B cell (primary cell): ENCODE measurements at regions not wholly inside any gene's neighbourhood (a gene's known extent, or its start where the extent isn't known, plus 50 kb on each side); places are given as distances from the start of the nearest gene placed in this dataset.

ENCODE experiments used
- ATAC-seq: fragments of 200-7000 bp; cut with Tn5 transposase; one replicate; pipeline ENCODE4 v1.10.0; 2021; ENCODE audit warnings: low read depth, mild to moderate bottlenecking, moderate number of reproducible peaks, moderate library complexity
- CTCF ChIA-PET: fragments of 350-600 bp; sonication (Branson Sonifier 250); formaldehyde crosslinking; loops from one replicate; lab custom pipeline; 2021; ENCODE audit warnings: antibody characterized with exemption, inconsistent platforms; lab: Charles Lee
- POLR2A ChIA-PET: fragments of 350-600 bp; sonication (Branson Sonifier 250); formaldehyde crosslinking; loops from one replicate; lab custom pipeline; 2021; ENCODE audit warnings: antibody characterized with exemption; lab: Charles Lee
- DNase-seq: peaks from one replicate; pipeline ENCODE4 v3.0.0; 2013
- H2AFZ ChIP-seq: 2 replicates; pipeline ENCODE4 v1.6.1; 2012; ENCODE audit warnings: mild to moderate bottlenecking, low read depth, low read length; ENCODE audit not compliant: insufficient read depth, poor library complexity, severe bottlenecking
- H3K27ac ChIP-seq, 2 donors: 1 replicate in 1 of 2; 2 replicates in 1 of 2; pipeline ENCODE4 v1.5.1; 2012 to 2013; ENCODE audit warnings: low read length in 2 of 2, mild to moderate bottlenecking in 2 of 2, moderate library complexity in 1 of 2
- H3K27me3 ChIP-seq, 4 experiments: fragments of 200-600 bp in 1 of 4; sonication (generic) in 1 of 4; replicated peaks in 1 of 4; 1 replicate in 2 of 4; 2 replicates in 2 of 4; pipeline versions ENCODE4 v1.6.1 to v1.7.0; 2013 to 2016; ENCODE audit warnings: low read length in 3 of 4, mild to moderate bottlenecking in 2 of 4, mixed read lengths in 1 of 4, moderate library complexity in 1 of 4; ENCODE audit not compliant: insufficient read depth in 4 of 4, control insufficient read depth in 3 of 4; ENCODE audit errors: control extremely low read depth in 1 of 4
- H3K36me3 ChIP-seq, 2 experiments: replicated peaks in 1 of 2; 1 replicate in 1 of 2; 2 replicates in 1 of 2; pipeline versions ENCODE4 v1.6.1 to v1.7.1; 2013; ENCODE audit warnings: low read length in 1 of 2; ENCODE audit not compliant: insufficient read depth in 2 of 2, control insufficient read depth in 1 of 2; ENCODE audit errors: control extremely low read depth in 1 of 2, extremely low read depth in 1 of 2
- H3K4me1 ChIP-seq, 2 donors: fragments of 200-600 bp in 1 of 2; sonication (generic) in 1 of 2; 1 replicate in 1 of 2; 2 replicates in 1 of 2; pipeline versions ENCODE4 v1.5.1 to v1.6.1; 2013 to 2017; ENCODE audit warnings: low read length in 2 of 2; ENCODE audit not compliant: control insufficient read depth in 2 of 2, insufficient read depth in 2 of 2
- H3K4me2 ChIP-seq: replicated peaks from 2 replicates; pipeline ENCODE3; 2012; ENCODE audit warnings: mild to moderate bottlenecking, low read depth, low read length; ENCODE audit not compliant: poor library complexity, severe bottlenecking
- H3K4me3 ChIP-seq, 5 experiments: fragments of 200-600 bp in 1 of 5; sonication (generic) in 1 of 5; 1 replicate in 3 of 5; 2 replicates in 2 of 5; pipeline versions ENCODE4 v1.5.1 to v1.7.0; 2011 to 2016; ENCODE audit warnings: low read length in 4 of 5, mild to moderate bottlenecking in 4 of 5, low read depth in 2 of 5, control low read depth in 1 of 5, moderate library complexity in 1 of 5; ENCODE audit not compliant: insufficient read depth in 1 of 5; ENCODE audit errors: control extremely low read depth in 1 of 5, extremely low read depth in 1 of 5
- H3K79me2 ChIP-seq: fragments of 200-600 bp; sonication (generic); one replicate; pipeline ENCODE4 v1.6.0; 2016; ENCODE audit warnings: low read length; ENCODE audit not compliant: control insufficient read depth, insufficient read depth
- H3K9ac ChIP-seq: fragments of 200-600 bp; sonication (generic); 2 replicates; pipeline ENCODE4 v1.6.1; 2017; ENCODE audit warnings: mild to moderate bottlenecking, low read length, moderate library complexity
- H3K9me3 ChIP-seq, 3 donors: one replicate each; pipeline versions ENCODE4 v1.6.1 to v1.7.1; 2013; ENCODE audit warnings: low read length in 2 of 3; ENCODE audit not compliant: control insufficient read depth in 2 of 3, insufficient read depth in 1 of 3; ENCODE audit errors: control extremely low read depth in 1 of 3
- H4K20me1 ChIP-seq: 2 replicates; pipeline ENCODE4 v1.6.0; 2012; ENCODE audit warnings: mild to moderate bottlenecking, low read length; ENCODE audit not compliant: insufficient read depth, control insufficient read depth, poor library complexity, severe bottlenecking
- H3K27ac Mint-ChIP-seq: one replicate; pipeline ENCODE4 v1.8.0; 2021; ENCODE audit warnings: mixed read lengths
- H3K27me3 Mint-ChIP-seq: one replicate; pipeline ENCODE4 v1.8.0; 2021; ENCODE audit warnings: mixed read lengths
- H3K4me1 Mint-ChIP-seq: one replicate; pipeline ENCODE4 v1.8.0; 2021; ENCODE audit warnings: mixed read lengths
- H3K4me3 Mint-ChIP-seq: one replicate; pipeline ENCODE4 v1.8.0; 2021; ENCODE audit warnings: mixed read lengths
- H3K9me3 Mint-ChIP-seq: one replicate; pipeline ENCODE4 v1.8.0; 2022; ENCODE audit warnings: mixed read lengths; ENCODE audit not compliant: insufficient read depth
- EZH2 ChIP-seq: IDR thresholded peaks from 2 replicates; pipeline ENCODE4 v1.6.1; 2012; ENCODE audit warnings: borderline replicate concordance, low read depth, mild to moderate bottlenecking, moderate library complexity, low read length; ENCODE audit not compliant: insufficient read depth, poor library complexity, severe bottlenecking
- WGBS: methylation state at CpG from one replicate; pipeline ENCODE4 v1.1.5; 2013; ENCODE audit warnings: missing lambda C conversion rate; ENCODE audit not compliant: insufficient coverage; 5-methylcytosine and 5-hydroxymethylcytosine counted together
- intact Hi-C: fragments of 100-400 bp; cut with micrococcal nuclease; formaldehyde crosslinking; loops from one replicate; pipeline ENCODE4 v1.10.0; 2022
- TF ChIP-seq, protein P1 (sequence below): fragments of 200-600 bp; IDR thresholded peaks from one replicate; pipeline ENCODE4 v1.8.0; 2022; ENCODE audit warnings: antibody characterized with exemption, mild to moderate bottlenecking

DNA sequence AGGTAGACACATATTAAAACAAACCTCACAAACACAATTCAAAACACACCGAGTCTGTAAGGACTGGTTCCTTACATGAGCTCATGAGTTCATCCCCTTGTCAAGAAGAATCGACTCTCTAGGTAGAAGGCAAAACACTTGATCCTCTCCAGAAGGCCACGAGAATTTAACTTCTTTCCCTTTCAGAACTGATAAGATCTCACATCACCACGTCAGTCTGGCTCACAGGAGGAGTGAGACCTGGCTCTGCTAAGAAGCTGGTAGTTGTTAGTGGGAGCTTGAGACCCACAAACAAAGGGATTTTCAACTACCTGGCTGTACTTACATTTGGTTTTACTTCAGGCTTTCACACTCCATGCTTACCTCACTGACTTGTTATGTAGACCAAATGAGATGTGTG, 459.2 kb downstream of the ARHGEF28 start:
- POLR2A ChIA-PET, result no interaction called here
- Mint-ChIP-seq H3K4me1 (no peaks in the 10 kb centered on the region), H3K27ac (no peak overlapping the region), H3K4me3 (no peak overlapping the region), H3K27me3 (peaks cover 11% of the 10 kb centered on the region), H3K9me3 (no peaks in the 10 kb centered on the region)
- Histone ChIP-seq H2AFZ (no peak overlapping the region), H3K4me3 (no peak overlapping the region), H3K4me2 (no peak overlapping the region), H3K36me3 (no peaks in the 10 kb centered on the region), H3K4me1 (no peaks in the 10 kb centered on the region), H4K20me1 (no peaks in the 10 kb centered on the region), H3K79me2 (no peaks in the 10 kb centered on the region), H3K9ac (no peak overlapping the region), H3K27me3 (no peaks in the 10 kb centered on the region), H3K9me3 (no peaks in the 10 kb centered on the region), H3K27ac (no peak overlapping the region)
- DNase-seq (no peak), ATAC-seq (no peak)
- CTCF ChIA-PET, result no interaction called here
- TF ChIP-seq, protein P1, sequence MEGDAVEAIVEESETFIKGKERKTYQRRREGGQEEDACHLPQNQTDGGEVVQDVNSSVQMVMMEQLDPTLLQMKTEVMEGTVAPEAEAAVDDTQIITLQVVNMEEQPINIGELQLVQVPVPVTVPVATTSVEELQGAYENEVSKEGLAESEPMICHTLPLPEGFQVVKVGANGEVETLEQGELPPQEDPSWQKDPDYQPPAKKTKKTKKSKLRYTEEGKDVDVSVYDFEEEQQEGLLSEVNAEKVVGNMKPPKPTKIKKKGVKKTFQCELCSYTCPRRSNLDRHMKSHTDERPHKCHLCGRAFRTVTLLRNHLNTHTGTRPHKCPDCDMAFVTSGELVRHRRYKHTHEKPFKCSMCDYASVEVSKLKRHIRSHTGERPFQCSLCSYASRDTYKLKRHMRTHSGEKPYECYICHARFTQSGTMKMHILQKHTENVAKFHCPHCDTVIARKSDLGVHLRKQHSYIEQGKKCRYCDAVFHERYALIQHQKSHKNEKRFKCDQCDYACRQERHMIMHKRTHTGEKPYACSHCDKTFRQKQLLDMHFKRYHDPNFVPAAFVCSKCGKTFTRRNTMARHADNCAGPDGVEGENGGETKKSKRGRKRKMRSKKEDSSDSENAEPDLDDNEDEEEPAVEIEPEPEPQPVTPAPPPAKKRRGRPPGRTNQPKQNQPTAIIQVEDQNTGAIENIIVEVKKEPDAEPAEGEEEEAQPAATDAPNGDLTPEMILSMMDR, result no peak
- no peak for TF ChIP-seq EZH2
- intact Hi-C loops, result no loop called here
- WGBS, result 58% methylated on average over 3 of the region's 4 CpGs

DNA sequence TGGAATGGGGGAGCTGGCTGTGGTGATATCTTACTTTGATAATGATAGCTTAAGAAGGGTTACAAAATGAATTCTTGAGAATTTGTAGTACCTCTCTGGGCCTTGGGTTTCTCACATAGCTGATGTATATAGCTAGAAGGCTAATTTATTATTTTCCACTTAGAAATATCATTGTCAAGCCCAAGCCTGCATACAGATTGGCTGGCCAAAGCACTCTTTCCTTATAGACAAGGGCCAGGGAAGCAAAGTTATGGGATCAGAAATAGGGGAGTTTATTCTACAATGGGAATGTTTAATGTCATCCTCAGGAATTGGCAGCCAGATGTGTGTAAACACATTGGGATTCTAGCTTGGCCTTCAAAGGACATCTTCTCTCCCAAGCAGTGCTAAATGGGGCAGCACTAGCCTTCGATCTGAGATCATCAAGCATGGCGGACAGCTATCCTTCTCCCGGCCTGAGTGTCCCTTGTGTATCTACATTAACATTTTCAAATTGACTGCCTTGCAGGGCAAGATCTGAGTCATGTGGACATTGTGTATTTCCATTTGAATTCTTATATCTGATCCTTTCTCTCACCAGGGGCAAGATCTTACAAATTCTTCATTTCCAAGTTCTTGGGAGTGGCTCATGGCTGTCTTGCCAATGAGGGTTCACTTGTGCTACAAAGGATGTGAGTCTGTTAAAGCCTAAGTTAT, 457.2 kb downstream of the ARHGEF28 start:
- Histone ChIP-seq H3K4me3 (no peak overlapping the region), H3K79me2 (no peaks in the 10 kb centered on the region), H2AFZ (no peak overlapping the region), H3K27ac (no peak overlapping the region), H3K4me2 (no peak overlapping the region), H4K20me1 (no peaks in the 10 kb centered on the region), H3K9me3 (no peaks in the 10 kb centered on the region), H3K9ac (no peak overlapping the region), H3K36me3 (no peaks in the 10 kb centered on the region), H3K4me1 (no peaks in the 10 kb centered on the region), H3K27me3 (no peaks in the 10 kb centered on the region)
- no peak for TF ChIP-seq EZH2
- TF ChIP-seq, protein P1, result no peak
- Mint-ChIP-seq H3K4me1 (no peaks in the 10 kb centered on the region), H3K9me3 (no peaks in the 10 kb centered on the region), H3K4me3 (no peak overlapping the region), H3K27ac (no peak overlapping the region), H3K27me3 (peaks cover 11% of the 10 kb centered on the region)
- ChIA-PET CTCF (no interaction called here), POLR2A (no interaction called here)
- intact Hi-C loops, result no loop called here
- ATAC-seq (no peak), DNase-seq (no peak)
- 80% methylated on average over 2 of the region's 3 CpGs for WGBS
